GM20431 (cell line): ENCODE measurements at regions not wholly inside any gene's neighbourhood (a gene's known extent, or its start where the extent isn't known, plus 50 kb on each side); places are given as distances from the start of the nearest gene placed in this dataset.
"Not testable (repeated sequence)": the region's sequence is repeated elsewhere in the genome, so short reads cannot be mapped to it uniquely, and the experiment has no call there.

Experiments
- in situ Hi-C: fragments of 300-500 bp; cut with MseI, MboI; formaldehyde crosslinking; loops from one replicate; pipeline ENCODE4 v1.15.0; 2020; ENCODE audit warnings: low sequenced_read_pairs; ENCODE audit not compliant: unreplicated experiment

DNA sequence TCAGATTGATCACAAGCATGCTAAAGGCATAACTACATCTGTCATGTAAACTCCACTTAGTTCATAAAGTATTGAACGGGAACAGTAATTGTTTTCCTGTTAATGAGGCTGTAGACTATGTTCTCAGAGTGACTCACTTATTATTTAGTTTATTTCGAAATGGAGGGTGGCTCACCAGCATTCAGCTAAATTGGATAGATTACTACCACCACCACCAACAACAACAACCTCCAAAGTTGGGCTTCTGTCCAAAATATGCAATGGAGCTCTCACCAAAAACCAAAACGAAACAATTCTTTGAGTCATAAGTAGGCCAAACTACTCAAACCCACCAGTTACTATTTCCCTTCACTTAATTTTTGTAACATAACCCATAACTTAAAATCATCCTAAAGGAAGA is 127.9 kb upstream of the NRBF2 start:
- in situ Hi-C loops = no loop called here

DNA sequence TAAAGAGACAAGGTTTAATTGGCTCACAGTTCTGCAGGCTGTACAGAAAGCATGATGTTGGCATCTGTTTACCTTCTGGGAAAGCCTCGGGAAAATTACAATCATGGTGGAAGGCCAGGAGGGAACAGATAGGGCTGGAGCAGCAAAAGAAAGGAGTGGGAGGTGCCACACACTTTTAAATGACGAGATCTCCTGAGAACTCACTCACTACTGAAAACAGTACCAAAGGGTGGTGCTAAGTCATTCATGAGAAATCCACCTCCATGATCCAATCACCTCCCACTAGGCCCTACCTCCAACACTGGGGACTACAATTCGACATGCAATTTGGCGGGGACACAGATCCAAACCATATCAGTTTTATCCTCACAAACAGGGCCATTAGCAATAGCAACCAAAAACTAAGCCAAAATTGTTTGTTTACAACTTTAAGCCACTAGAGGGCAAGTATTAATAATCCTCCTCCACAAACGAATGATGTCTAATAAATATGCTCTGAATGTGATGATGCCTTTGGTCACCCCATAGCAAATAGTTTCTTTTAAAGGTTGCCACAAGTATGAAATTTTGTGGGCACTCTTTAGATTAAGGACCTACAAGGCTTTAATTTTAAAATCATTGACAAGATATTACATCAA is 129.2 kb upstream of the NRBF2 start:
- in situ Hi-C loops = no loop called here

DNA sequence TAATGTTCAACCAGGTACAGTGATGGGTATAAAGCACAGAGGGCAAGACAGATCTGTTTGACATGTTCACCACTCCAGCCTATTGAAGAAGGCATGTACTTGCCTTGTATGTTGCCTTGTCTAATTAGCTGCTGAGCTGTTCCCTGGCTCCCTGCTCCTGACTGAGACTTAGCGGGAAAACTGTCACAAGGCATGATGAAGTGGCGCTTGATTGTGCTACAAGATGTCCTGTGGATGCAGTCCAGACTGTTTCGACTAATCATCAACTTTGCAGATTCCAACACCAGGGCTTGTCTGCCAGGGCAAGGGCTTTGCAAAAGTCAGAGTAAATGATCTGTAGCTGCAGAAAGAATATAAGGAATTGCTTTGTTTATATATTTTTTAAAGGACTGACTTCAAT is 136.2 kb upstream of the NRBF2 start:
- in situ Hi-C loops = no loop called here

DNA sequence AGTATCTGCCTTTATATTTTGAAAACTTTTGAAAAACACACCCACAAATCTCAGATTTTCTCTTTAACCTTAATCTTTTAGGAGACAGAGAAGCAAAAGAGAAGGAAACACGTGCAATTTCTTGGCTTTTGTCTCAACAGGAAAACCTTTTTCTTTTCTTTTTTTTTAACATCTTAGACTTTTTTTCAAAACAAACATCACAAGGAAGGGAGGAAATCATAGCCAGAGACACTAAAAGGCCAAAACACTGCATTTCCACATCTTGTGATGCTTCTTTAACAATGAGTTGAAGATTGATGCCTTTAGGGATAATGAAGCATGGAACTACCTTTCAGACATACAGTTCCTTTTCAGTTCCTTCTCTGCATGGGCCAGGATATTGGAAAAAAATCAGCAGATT is 136.6 kb upstream of the NRBF2 start:
- in situ Hi-C loops = no loop called here

DNA sequence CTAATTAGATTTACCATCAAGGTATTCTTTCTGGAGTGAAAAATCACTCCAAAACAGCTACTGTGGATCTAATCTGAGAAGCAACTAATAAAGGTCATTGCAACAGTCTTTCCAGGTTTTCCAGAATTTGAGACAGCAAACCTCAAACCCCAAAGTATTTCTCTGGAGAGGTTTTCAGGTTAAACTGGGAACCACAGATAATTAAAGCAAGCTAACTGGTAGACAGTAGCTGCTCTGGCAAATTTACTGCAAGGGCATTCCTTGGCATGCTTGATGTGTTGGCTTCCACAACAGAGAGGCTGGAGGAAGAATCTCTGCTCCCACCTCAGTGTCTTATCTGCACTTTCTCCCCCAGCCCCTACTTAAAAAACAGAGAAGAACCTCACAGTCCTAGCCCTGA is 140.0 kb upstream of the NRBF2 start:
- in situ Hi-C loops = no loop called here

DNA sequence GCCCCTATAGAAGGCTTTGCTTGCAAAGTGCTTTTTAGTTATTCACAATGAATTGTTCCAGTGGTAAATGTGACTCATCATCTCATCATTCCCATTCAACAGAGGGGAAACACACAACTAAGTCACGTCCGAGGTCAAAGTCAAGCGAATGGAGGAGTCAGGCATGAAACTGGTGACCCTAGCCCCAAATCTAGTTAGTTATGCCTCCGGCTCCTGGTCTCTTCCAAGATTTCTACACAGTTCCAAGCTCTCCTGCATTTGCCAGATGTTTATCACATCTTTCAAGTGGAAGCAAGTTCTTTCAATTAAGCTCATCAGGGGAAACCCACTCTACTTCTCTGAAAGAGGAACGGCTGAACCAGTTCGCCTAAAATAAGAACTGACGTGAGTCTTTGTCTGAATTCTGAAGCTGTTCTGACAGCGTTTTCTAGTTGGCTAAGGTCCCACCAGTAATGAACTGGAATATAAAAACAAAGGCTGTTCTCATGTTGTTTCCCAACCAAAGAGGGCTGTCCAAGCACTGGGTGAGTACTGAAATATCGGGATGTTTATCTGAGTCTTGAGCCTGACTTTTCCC is 140.9 kb upstream of the NRBF2 start:
- in situ Hi-C loops = no loop called here

DNA sequence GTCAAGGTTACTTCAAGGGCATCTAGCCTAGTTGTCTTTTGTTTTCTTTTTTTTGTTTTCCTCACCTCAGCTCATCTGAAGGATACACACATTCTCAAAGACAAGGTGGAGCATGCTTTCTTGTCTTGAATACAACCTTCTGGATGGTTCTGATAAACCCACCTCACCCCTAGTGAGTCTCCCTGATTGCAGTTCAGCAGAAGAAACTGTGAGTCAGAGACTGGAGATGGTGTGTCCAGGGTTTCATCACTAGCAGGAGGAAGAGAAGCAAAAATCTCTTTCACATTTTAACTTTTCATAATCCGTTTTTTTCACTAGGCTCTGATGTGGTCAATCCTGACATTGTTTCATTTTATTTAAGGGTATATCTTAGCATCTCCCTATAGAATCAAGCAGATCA is 143.0 kb upstream of the NRBF2 start:
- in situ Hi-C loops = no loop called here

DNA sequence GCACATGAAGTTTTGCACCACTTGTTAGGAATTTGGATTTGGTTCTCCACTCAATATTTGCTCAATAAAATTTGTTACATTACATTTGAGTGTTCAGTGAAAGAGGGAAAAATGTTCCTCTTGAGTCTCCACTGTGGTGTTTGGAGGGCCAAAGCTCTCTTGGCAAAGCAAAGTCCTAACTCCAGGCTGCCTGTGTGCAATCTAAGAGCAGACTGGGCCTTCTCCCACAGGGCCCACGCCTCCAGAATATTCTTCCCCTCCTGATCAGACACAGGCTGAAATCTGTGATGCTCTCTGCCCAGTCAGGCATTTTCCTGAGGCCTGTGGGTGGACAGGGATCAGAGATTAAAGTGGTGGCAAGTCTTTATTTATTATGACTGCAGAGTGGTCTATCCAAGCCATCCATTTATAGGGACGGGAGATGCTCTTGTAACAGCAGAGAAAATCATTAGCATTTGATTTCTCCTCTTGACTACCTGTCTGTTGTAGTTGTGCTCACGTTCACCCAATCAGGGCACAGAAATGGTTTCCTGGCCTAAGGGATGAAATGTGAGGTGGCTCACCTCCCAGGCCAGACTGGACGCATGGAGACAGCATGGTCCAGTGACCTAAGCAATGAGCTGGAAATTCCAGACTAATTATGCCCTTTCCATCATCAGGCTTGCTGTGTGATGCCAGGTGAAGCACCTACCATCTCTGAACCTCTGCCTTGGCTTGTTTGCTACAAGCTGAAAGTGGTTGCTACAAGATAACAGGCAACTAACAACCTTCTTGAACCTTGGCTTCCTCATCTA is 147.1 kb upstream of the NRBF2 start:
- in situ Hi-C loops = no loop called here

DNA sequence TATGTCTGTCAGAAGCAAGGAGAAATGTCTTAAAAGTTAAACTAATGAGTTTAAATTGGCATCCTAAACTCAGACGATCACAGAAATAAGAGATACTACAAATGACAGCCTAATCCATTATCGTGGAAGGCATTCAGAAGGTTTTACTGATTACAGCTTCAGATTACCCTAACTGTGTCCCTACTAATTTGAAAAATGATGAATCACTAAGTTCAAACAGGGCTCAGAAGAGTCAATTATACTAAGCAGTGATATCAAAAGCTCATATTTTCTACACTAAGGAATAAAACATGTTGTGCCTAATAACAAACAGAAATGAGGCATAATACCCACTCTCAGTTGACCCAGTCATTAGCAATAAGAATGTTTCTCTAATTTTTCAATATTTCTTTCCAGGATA is 152.0 kb upstream of the NRBF2 start:
- in situ Hi-C loops = no loop called here

DNA sequence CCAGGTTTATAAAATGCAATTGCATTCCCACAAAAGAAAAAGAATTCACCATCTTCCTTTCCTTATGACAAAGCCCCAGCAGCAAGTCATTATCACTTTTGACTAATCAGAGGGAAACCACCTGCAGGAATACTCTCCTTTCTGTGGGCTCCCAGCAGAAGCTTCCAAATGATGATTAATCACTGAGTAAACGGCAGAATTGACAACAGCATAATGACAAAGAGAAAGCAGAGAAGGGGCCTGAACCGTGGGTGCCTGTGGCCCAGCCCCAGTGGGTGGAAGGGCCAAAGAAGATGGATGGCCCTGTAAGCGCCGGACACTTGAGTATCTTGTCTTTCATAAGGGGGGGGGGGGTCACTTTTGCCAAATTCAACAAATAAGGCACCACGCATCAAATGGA is 152.4 kb upstream of the NRBF2 start:
- in situ Hi-C loops = no loop called here

DNA sequence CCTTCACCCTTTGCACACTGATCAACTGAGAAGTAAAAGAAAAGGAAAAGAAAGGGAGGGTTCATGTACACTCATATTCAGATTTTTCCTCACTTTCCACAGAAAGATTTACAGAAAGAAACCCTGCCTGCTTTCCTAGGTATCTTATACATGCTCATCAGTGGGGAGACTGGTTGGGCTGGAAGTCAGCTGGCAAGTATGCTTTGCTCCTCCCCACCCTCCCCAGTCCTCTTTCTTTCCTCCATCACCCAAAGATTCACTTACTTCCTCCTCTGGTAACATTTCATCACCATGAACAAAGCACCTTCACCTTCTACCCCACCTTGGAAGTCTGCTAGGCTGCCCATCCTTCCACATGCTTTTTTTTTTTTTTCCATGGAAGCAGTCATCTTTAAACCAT is 153.2 kb upstream of the NRBF2 start:
- in situ Hi-C loops = no loop called here

DNA sequence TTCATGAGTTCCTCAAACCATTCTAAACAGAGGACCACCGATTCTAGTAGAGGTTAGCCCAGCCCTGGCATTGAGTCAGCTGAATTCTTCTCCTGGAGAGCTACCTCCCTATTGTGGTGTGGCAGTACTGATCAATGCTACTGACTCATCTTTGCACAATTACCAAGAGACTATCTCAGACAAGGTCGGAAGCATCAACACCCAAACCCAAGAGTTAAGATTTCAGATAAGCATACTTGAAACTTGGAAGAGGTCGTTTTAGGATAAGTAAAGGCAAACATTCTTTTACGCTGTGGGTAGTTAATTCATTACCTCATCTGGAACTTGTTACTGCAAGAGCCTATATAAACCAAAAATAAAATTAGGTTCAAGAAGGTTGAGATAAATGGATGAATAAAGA is 154.6 kb upstream of the NRBF2 start:
- in situ Hi-C loops = no loop called here

DNA sequence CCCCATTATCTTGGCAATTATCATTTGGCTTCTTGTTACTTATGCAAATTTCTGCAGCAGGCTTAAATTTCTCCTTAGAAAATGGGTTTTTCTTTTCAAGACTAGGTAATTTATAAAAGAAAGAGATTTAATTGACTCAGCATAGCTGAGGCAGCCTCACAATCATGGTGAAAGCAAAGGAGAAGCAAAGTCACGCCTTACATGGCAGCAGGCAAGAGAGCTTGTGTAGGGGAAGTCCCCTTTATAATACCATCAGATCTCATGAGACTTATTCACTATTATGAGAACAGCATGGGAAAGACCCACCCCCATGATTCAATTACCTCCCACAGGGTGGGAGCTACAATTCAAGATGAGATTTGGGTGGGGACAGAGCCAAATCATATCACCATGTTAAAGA is 158.3 kb upstream of the NRBF2 start:
- in situ Hi-C loops = not testable (repeated sequence)

DNA sequence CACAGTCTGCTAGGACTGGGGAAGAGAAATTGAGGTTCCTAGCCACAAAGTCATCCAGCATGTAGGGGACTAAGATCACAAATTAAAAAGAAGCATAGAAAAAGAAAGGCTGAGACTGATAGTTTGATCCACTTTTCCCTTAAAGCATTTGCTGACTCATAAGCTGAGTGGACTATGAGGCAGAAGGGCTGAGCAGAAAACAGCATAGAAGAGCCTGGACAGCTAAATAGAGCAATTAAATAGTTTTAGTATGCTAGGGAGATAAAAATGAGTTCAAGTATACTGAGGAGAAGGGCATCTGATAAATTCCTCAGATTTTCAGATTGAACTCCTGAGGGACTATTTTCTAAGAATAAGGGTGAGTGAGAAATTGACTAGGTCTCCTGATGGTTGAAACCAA is 155.9 kb upstream of the EGR2 start:
- in situ Hi-C loops = no loop called here

DNA sequence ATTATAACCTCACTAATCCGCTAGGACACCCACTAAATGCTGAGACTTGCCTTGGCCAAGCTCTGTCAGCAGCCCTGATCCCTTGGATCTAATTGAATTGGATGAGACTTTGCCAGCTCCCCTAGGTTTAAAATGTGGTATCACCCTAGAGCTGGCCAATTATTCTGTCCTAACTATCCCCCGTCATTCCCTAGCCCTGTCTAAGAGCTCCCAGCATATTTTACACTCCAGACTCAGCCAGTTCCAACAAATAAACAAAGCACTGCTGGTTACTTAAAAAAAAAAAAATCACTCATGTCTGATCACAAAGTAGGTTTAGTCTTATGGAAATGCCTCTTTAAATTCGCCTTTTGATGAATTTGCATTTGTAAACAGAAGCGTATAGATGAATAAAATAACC is 147.9 kb upstream of the EGR2 start:
- in situ Hi-C loops = no loop called here

DNA sequence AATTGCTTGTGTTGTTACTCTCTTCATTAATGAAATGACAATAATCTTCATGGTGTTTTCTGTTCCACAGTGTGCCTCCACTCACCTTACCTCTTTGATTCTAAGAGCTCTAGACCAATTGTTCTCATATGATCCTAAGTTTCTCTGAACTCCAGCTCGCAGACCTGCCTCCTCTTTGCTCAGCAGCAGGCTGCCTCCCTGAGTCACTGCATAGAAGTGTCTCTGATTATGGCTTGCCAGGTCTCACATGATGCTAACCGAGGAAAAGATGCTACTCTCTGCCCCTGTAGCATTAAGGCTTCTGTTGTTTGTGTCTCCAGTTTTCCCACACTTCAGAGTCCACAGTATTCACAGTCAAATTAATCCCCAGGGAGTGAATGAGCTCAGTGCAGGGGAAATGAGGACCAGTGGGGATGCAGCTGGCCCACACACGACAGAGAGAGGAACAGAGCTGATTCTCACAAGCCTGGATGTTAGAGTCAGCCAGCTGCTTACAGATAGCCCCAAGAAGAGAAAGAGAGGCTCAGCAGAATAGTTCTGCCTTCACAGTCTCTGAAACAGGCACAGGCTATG is 145.9 kb upstream of the EGR2 start:
- in situ Hi-C loops = no loop called here

DNA sequence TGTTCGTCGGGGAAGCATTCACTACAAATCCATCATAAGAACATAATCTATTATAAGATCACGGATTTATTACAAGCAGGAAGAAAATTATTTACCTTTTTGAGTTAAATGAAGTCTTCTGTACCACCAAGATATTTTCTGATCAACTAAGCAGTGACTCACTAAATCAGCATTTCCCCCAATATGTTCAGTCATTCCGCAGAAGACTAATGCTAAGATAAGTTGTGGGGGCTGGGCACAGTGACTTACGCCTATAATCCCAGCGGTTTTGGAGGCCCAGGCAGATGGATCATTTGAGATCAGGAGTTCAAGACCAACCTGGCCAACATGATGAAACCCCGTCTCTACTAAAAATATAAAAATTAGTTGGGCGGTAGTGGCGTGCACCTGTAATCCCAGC is 144.2 kb upstream of the EGR2 start:
- in situ Hi-C loops = no loop called here

DNA sequence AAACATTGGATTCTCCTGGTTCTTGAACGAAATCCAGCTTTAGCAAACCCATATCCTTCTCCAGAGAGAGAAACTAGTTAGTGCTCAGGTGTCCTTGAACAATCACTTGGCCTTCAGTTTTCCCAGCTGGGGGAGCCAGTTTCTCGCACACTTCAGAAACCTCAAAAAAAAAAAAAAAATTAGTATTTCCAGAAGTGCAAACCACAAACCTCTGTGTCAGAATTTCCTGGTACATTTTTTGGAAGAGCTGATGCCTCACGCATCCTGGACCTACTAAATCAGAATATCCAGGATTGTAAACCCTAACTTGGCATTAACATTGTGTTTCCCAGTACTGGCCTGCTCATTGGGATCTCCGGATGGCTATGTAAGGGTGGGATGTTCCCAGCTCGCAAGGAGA is 143.4 kb upstream of the EGR2 start:
- in situ Hi-C loops = no loop called here

DNA sequence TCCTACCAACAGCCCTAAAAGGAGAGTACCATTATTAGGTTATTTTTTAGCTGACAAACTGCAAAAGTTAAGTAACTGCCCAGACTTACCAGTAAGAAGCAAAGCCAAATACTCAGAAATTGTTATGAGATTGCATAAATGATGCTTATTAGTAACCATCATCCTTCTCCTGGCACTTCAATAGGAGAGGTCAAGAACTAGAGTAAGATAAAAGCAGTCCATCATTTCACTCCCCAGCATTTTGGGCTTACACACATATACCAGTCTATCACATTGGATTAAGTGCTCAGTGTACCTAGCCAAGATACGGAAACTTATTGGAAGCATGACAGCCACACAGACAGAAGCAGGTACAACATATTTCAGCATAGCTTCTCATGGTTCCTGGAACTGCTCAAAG is 142.8 kb upstream of the EGR2 start:
- in situ Hi-C loops = no loop called here

DNA sequence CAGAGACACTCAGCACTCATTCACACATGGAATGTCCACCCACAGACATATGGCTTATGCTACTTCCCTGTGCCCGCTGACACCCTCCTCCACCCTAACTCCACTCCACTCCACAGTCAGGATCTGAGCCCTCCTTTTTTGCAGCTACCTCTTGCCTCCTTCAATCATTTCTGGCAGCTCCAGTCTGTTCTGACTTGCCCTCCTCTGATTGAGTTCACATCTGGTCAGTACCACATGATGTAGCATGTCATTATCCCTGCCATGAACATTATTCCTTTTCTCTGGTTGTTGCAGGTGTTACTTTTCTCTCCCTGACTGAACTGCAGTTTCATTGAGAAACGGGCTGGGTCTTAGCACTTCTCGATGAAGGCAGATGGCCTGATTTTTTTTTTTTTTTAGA is 130.1 kb upstream of the EGR2 start:
- in situ Hi-C loops = no loop called here

DNA sequence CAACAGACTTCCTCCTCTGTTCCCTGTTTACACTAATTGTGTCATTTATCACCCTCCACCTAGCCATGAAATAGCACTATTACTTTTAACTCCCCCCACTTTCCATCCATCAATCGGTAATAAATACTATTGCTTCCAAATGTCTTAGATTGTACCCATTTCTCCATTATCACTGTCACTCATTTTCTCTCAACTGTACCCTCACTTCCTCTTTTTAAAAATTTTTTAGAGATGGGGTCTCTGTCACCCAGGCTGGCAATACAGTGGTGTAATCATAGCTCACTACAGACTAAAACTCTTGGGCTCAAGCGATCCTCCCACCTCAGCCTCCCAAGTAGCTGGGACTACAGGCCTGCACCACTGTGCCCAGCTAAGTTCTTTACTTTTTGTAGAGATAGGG is 123.5 kb upstream of the EGR2 start:
- in situ Hi-C loops = no loop called here
